Stimulated activated naive B cell treated with anti-CD40 and anti-IgM and Interleukin-4, amounts not matched to agents 10 μg/mL and 1 μg/mL and 100 μg/mL, for 72 hours (primary cell): ENCODE measurements at regions not wholly inside any gene's neighbourhood (a gene's known extent, or its start where the extent isn't known, plus 50 kb on each side); places are given as distances from the start of the nearest gene placed in this dataset.
"Not testable (repeated sequence)": the region's sequence is repeated elsewhere in the genome, so short reads cannot be mapped to it uniquely, and the experiment has no call there.

Experiments
- ATAC-seq, 2 donors: fragments of 150-1000 bp; cut with Tn5 transposase; replicated peaks; 2 replicates each; pipeline ENCODE4 v1.10.0; 2021; ENCODE audit warnings: moderate library complexity in 1 of 2
- DNase-seq: peaks from one replicate; pipeline ENCODE4 v3.0.0; 2021
- H3K27ac Mint-ChIP-seq: one replicate; pipeline ENCODE4 v1.8.0; 2022; ENCODE audit warnings: mild to moderate bottlenecking, mixed read lengths
- H3K27me3 Mint-ChIP-seq, 2 donors: one replicate each; pipeline ENCODE4 v1.8.0; 2022; ENCODE audit warnings: mixed read lengths in 2 of 2
- H3K36me3 Mint-ChIP-seq, 2 donors: one replicate each; pipeline ENCODE4 v1.8.0; 2022; ENCODE audit warnings: mixed read lengths in 2 of 2, mild to moderate bottlenecking in 1 of 2
- H3K4me1 Mint-ChIP-seq, 2 donors: one replicate each; pipeline ENCODE4 v1.8.0; 2022; ENCODE audit warnings: mixed read lengths in 2 of 2, mild to moderate bottlenecking in 1 of 2
- H3K4me3 Mint-ChIP-seq, 2 donors: one replicate each; pipeline ENCODE4 v1.8.0; 2022; ENCODE audit warnings: mild to moderate bottlenecking in 2 of 2, mixed read lengths in 2 of 2, moderate library complexity in 1 of 2
- H3K9me3 Mint-ChIP-seq, 2 donors: one replicate each; pipeline ENCODE4 v1.8.0; 2022; ENCODE audit warnings: mixed read lengths in 2 of 2, mild to moderate bottlenecking in 1 of 2

DNA sequence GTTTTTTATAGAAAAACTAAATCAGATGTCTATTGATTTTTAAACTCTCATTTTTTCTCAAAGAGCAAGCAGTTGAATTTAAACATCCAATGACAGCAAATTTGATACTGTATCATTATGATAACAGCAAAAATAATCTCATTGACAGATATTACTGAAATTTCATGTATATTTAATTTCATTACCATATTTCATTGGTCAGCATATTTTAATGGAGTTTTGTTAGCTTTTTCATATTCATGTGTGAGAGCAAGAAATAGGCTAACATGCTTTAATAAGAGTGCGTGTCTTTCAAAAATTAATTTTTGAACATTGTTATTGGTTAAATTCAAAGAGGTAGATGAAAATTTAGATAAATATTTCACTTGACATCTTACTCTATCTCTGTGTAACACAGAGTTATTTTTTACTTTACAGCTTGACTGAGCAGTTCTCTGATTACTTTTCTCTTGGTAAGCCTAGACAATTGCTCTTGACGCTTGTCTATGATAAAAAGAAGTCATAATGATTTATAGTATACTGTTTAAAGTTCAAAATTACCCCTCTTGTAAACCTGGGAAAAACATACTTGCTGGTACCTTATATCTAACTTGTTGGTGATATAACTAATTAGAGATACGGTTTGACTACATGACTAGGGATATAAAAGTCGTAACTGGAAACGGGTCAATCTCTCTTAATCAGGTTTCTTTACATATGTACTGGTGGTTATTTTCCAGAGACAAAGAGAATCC is 732.3 kb upstream of the NCAM2 start:
- Mint-ChIP-seq H3K9me3 (peaks cover 0 to 1% of the 10 kb centered on the region in 2 donors), H3K4me3 (no peak overlapping the region), H3K4me1 (no peaks in the 10 kb centered on the region), H3K36me3 (no peaks in the 10 kb centered on the region), H3K27ac (no peak overlapping the region), H3K27me3 (no peaks in the 10 kb centered on the region)
- ATAC-seq (no peak), DNase-seq (no peak)

DNA sequence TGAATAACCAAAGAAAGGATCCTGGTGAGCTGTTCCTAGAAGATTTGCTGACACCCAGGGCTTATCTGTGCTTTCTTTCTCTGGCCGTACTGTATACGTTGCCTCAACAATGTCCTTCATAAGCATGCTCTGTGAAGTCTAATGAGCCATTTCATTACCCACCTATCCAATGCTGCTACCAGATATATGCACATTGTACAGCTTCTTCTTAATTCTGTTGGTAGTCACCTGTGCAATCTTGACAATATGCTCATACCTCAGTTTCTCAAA is 731.8 kb upstream of the NCAM2 start:
- Mint-ChIP-seq H3K9me3 (peaks cover 0 to 1% of the 10 kb centered on the region in 2 donors), H3K27ac (no peak overlapping the region), H3K4me3 (no peak overlapping the region), H3K36me3 (no peaks in the 10 kb centered on the region), H3K27me3 (no peaks in the 10 kb centered on the region), H3K4me1 (no peaks in the 10 kb centered on the region)
- ATAC-seq (no peak), DNase-seq (no peak)

- no peak for ATAC-seq
- no peaks in the 10 kb centered on the region for H3K36me3 Mint-ChIP-seq
- peaks cover 1 to 9% of the 10 kb centered on the region in 2 donors for H3K9me3 Mint-ChIP-seq
- no peak for DNase-seq
- no peak overlapping the region for H3K4me3 Mint-ChIP-seq
- no peaks in the 10 kb centered on the region for H3K27me3 Mint-ChIP-seq
- H3K4me1 Mint-ChIP-seq, result no peaks in the 10 kb centered on the region
- H3K27ac Mint-ChIP-seq, result no peak overlapping the region
Observed at GRCh38 chr21:20270365-20271055, 727.7 kb upstream of the NCAM2 start.

- H3K36me3 Mint-ChIP-seq, result no peaks in the 10 kb centered on the region
Observed at GRCh38 chr21:20272791-20273362, 725.3 kb upstream of the NCAM2 start.

GRCh38 chr21:20276377-20276776 is 721.8 kb upstream of the NCAM2 start:
- Mint-ChIP-seq H3K4me1 (no peaks in the 10 kb centered on the region), H3K27ac (no peak overlapping the region), H3K9me3 (peaks cover 1 to 9% of the 10 kb centered on the region in 2 donors), H3K27me3 (no peaks in the 10 kb centered on the region), H3K36me3 (no peaks in the 10 kb centered on the region), H3K4me3 (no peak overlapping the region)
- DNase-seq, result no peak
- ATAC-seq, result no peak

More at GRCh38 chr21:20272791-20273362, 725.3 kb upstream of the NCAM2 start:
- no peak overlapping the region for H3K27ac Mint-ChIP-seq
- no peak overlapping the region for H3K4me3 Mint-ChIP-seq
- H3K4me1 Mint-ChIP-seq, result no peaks in the 10 kb centered on the region
- H3K9me3 Mint-ChIP-seq, result peaks cover 1 to 9% of the 10 kb centered on the region in 2 donors
- no peak for ATAC-seq
- no peaks in the 10 kb centered on the region for H3K27me3 Mint-ChIP-seq
- no peak for DNase-seq

GRCh38 chr21:20276954-20277353 is 721.3 kb upstream of the NCAM2 start:
- Mint-ChIP-seq H3K4me3 (no peak overlapping the region), H3K9me3 (peaks cover 1 to 9% of the 10 kb centered on the region in 2 donors), H3K4me1 (no peaks in the 10 kb centered on the region), H3K36me3 (no peaks in the 10 kb centered on the region), H3K27ac (no peak overlapping the region), H3K27me3 (no peaks in the 10 kb centered on the region)
- no peak for ATAC-seq
- DNase-seq, result no peak

DNA sequence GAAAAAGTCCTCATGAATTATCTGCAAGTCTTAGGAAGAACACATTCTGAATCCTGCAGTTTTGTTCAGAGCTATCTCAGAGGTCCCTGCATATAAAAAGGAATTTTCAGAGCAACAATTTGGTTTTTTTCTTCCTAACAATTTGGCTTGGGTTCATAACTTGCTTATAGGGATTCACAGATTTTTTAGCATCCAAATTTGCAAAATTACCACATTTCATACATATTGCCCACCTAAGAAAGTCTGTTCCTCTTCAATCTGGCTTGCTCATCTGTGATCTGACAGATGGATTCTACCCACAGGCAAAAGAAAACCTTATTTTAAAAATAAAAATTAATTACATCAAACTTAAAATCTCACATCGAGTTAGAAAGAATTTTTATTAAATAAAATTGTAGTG is 714.4 kb upstream of the NCAM2 start:
- H3K9me3 Mint-ChIP-seq, result no peaks in the 10 kb centered on the region
- no peak for ATAC-seq
- no peaks in the 10 kb centered on the region for H3K27me3 Mint-ChIP-seq

DNA sequence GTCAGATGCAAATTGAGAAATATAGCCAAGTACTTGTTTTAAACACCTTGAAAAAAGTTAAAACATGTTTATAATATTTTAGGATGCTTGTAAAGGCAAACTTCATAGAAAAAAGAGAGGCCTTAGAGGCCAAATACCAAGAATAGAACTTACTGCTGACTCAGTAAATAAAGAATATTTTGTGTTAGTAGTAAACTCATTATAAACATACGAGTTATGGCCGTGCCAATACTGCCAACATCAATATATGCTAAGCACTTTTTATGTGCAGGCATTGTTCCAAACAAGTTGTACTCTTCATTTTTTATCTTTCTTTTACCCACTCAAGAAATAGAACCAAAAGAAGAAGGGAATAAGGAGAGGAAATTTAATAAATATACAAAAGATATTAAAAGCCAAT is 705.9 kb upstream of the NCAM2 start:
- H3K27ac Mint-ChIP-seq, result no peak overlapping the region
- no peaks in the 10 kb centered on the region for H3K27me3 Mint-ChIP-seq
- no peak for DNase-seq
- H3K4me3 Mint-ChIP-seq, result no peak overlapping the region
- no peaks in the 10 kb centered on the region for H3K4me1 Mint-ChIP-seq
- no peaks in the 10 kb centered on the region for H3K36me3 Mint-ChIP-seq
- ATAC-seq, result no peak
- peaks cover 0 to 2% of the 10 kb centered on the region in 2 donors for H3K9me3 Mint-ChIP-seq

More for the DNA sequence above, 714.4 kb upstream of the NCAM2 start:
- Mint-ChIP-seq H3K27ac (no peak overlapping the region), H3K4me1 (no peaks in the 10 kb centered on the region), H3K36me3 (no peaks in the 10 kb centered on the region), H3K4me3 (no peak overlapping the region)
- no peak for DNase-seq

DNA sequence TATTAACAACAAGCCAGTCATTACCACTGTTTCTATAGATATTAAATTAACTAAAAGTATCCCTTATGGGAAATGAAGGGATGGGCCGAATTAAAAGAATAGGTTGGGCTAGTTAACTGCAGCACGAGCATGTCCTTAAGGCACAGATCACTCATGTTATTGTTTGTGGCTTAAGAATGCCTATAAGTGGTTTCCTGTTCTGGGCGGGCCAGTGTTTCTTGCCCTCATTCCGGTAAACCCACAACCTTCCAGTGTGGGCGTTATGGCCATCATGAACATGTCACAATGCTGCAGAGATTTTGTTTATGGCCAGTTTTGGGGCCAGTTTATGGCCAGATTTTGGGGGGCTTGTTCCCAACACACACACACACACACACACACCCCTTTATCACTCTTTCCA is 705.4 kb upstream of the NCAM2 start:
- H3K36me3 Mint-ChIP-seq, H3K4me3 Mint-ChIP-seq, H3K4me1 Mint-ChIP-seq, ATAC-seq, H3K27me3 Mint-ChIP-seq, H3K9me3 Mint-ChIP-seq, H3K27ac Mint-ChIP-seq, DNase-seq: not testable (repeated sequence)

- Mint-ChIP-seq H3K36me3 (no peaks in the 10 kb centered on the region), H3K27me3 (no peaks in the 10 kb centered on the region), H3K4me1 (no peaks in the 10 kb centered on the region), H3K9me3 (peaks cover 0 to 2% of the 10 kb centered on the region in 2 donors), H3K27ac (no peak overlapping the region), H3K4me3 (no peak overlapping the region)
- DNase-seq, result no peak
- ATAC-seq, result no peak
Observed at GRCh38 chr21:20301395-20301794, 696.8 kb upstream of the NCAM2 start.

GRCh38 chr21:20302084-20302483 is 696.1 kb upstream of the NCAM2 start:
- ATAC-seq (no peak), DNase-seq (no peak)
- Mint-ChIP-seq H3K36me3 (no peaks in the 10 kb centered on the region), H3K4me3 (no peak overlapping the region), H3K9me3 (peaks cover 0 to 2% of the 10 kb centered on the region in 2 donors), H3K27me3 (no peaks in the 10 kb centered on the region), H3K4me1 (no peaks in the 10 kb centered on the region), H3K27ac (no peak overlapping the region)

- Mint-ChIP-seq H3K36me3 (no peaks in the 10 kb centered on the region), H3K9me3 (peaks cover 0 to 2% of the 10 kb centered on the region in 2 donors), H3K27me3 (no peaks in the 10 kb centered on the region), H3K4me3 (no peak overlapping the region), H3K27ac (no peak overlapping the region), H3K4me1 (no peaks in the 10 kb centered on the region)
- DNase-seq (no peak), ATAC-seq (no peak)
Observed at GRCh38 chr21:20306836-20307235, 691.4 kb upstream of the NCAM2 start.

- Mint-ChIP-seq H3K9me3 (no peaks in the 10 kb centered on the region), H3K4me1 (no peaks in the 10 kb centered on the region), H3K27me3 (no peaks in the 10 kb centered on the region), H3K36me3 (no peaks in the 10 kb centered on the region), H3K4me3 (no peak overlapping the region), H3K27ac (no peak overlapping the region)
- no peak for ATAC-seq
- no peak for DNase-seq
Observed at GRCh38 chr21:20308586-20309315, 689.5 kb upstream of the NCAM2 start.

DNA sequence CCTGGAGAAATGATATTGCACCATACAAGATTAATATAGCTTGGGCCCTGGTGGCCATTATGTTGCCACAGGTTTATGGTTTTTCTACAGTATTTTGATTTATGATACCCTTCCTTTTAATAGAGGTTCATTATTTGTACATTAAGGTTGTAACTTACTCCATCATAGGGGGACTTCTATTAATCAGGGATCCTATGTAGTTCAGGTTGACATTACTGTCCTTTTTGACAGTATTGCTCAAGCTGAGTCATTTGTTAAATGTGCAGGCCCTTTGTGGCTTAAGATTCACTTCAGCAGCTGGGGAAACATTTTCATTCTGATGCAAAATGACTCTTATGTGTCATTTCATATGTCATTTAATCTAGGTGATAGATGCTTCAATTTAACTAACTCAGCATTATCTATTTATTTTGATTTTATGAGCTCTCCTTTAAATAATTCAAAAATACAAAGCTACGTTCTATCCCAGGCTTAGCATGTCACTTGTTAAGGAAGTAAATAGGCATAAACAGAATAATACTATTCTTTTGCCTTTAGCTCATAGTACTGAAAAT is 686.9 kb upstream of the NCAM2 start:
- H3K36me3 Mint-ChIP-seq, result no peaks in the 10 kb centered on the region
- no peaks in the 10 kb centered on the region for H3K4me1 Mint-ChIP-seq
- no peak overlapping the region for H3K27ac Mint-ChIP-seq
- DNase-seq (no peak), ATAC-seq (no peak)
- H3K9me3 Mint-ChIP-seq, result no peaks in the 10 kb centered on the region
- H3K27me3 Mint-ChIP-seq, result no peaks in the 10 kb centered on the region
- H3K4me3 Mint-ChIP-seq, result no peak overlapping the region
